ENCODE measurements at regions not wholly inside any gene's neighbourhood (a gene's known extent, or its start where the extent isn't known, plus 50 kb on each side); places are given as distances from the start of the nearest gene placed in this dataset.

- H3K4me3 ChIP-seq = no peak overlapping the region
- ATAC-seq = no peak
- H3K27ac ChIP-seq = no peak overlapping the region
- H3K36me3 ChIP-seq = no peaks in the 10 kb centered on the region
- H3K27me3 ChIP-seq = no peaks in the 10 kb centered on the region
- TF ChIP-seq POLR2AphosphoS5 (IDR thresholded peaks at IDR 0.05) = no peak
- TF ChIP-seq CTCF (IDR thresholded peaks at IDR 0.05) = no peak
- no peak for TF ChIP-seq POLR2A (IDR thresholded peaks at IDR 0.05)
- TF ChIP-seq EP300 (IDR thresholded peaks at IDR 0.05) = no peak
- WGBS, 2 donors (ENCODE audit: low coverage in 1 of 2) = 88 to 95% methylated on average over 3 of the region's 3 CpGs
- H3K4me1 ChIP-seq = no peaks in the 10 kb centered on the region
- H3K9me3 ChIP-seq = no peaks in the 10 kb centered on the region
These were observed 148.9 kb upstream of the SP4 start for GRCh38 chr7:21278944-21279343.

GRCh38 chr7:21281193-21281592 is 146.7 kb upstream of the SP4 start:
- no peaks in the 10 kb centered on the region for H3K9me3 ChIP-seq
- no peak for ATAC-seq
- H3K4me1 ChIP-seq = no peaks in the 10 kb centered on the region
- no peak overlapping the region for H3K4me3 ChIP-seq
- H3K27me3 ChIP-seq = no peaks in the 10 kb centered on the region
- H3K27ac ChIP-seq = no peak overlapping the region
- TF ChIP-seq POLR2A (IDR thresholded peaks at IDR 0.05) = no peak
- no peak for TF ChIP-seq POLR2AphosphoS5 (IDR thresholded peaks at IDR 0.05)
- no peak for TF ChIP-seq EP300 (IDR thresholded peaks at IDR 0.05)
- TF ChIP-seq CTCF (IDR thresholded peaks at IDR 0.05) = no peak
- no peaks in the 10 kb centered on the region for H3K36me3 ChIP-seq

GRCh38 chr7:21293771-21294170 is 134.1 kb upstream of the SP4 start:
- 77 to 80% methylated on average over 1 to 3 of the region's 3 CpGs for WGBS, 2 donors (ENCODE audit: low coverage in 1 of 2)
- Histone ChIP-seq H3K27me3 (no peaks in the 10 kb centered on the region), H3K36me3 (no peaks in the 10 kb centered on the region), H3K4me3 (no peak overlapping the region), H3K27ac (no peak overlapping the region), H3K9me3 (no peaks in the 10 kb centered on the region), H3K4me1 (no peaks in the 10 kb centered on the region)
- no peak for ATAC-seq
- TF ChIP-seq POLR2AphosphoS5 (IDR thresholded peaks at IDR 0.05) (no peak), EP300 (IDR thresholded peaks at IDR 0.05) (no peak), POLR2A (IDR thresholded peaks at IDR 0.05) (no peak), CTCF (IDR thresholded peaks at IDR 0.05) (no peak)

GRCh38 chr7:21299766-21300165 is 128.1 kb upstream of the SP4 start:
- TF ChIP-seq CTCF (IDR thresholded peaks at IDR 0.05) = no peak
- no peaks in the 10 kb centered on the region for H3K36me3 ChIP-seq
- WGBS, 2 donors (ENCODE audit: low coverage in 1 of 2) = 88 to 93% methylated on average over 5 of the region's 5 CpGs
- H3K9me3 ChIP-seq = no peaks in the 10 kb centered on the region
- no peaks in the 10 kb centered on the region for H3K27me3 ChIP-seq
- no peaks in the 10 kb centered on the region for H3K4me1 ChIP-seq
- no peak overlapping the region for H3K4me3 ChIP-seq
- no peak for ATAC-seq
- H3K27ac ChIP-seq = no peak overlapping the region

GRCh38 chr7:21300692-21301091 is 127.2 kb upstream of the SP4 start:
- Histone ChIP-seq H3K4me3 (no peak overlapping the region), H3K9me3 (no peaks in the 10 kb centered on the region), H3K27me3 (no peaks in the 10 kb centered on the region), H3K27ac (no peak overlapping the region), H3K4me1 (no peaks in the 10 kb centered on the region), H3K36me3 (no peaks in the 10 kb centered on the region)
- 75 to 80% methylated on average over 2 of the region's 2 CpGs for WGBS, 2 donors (ENCODE audit: low coverage in 1 of 2)
- no peak for ATAC-seq
- TF ChIP-seq POLR2AphosphoS5 (IDR thresholded peaks at IDR 0.05) (no peak), POLR2A (IDR thresholded peaks at IDR 0.05) (no peak), CTCF (IDR thresholded peaks at IDR 0.05) (no peak), EP300 (IDR thresholded peaks at IDR 0.05) (no peak)

All from gastroesophageal sphincter (tissue), 4 donors.